SK-N-MC (cell line): ENCODE measurements at regions not wholly inside any gene's neighbourhood (a gene's known extent, or its start where the extent isn't known, plus 50 kb on each side); places are given as distances from the start of the nearest gene placed in this dataset.

Source experiments
- DNase-seq: peaks from one replicate; pipeline ENCODE4 v3.0.0-alpha.2; 2011; ENCODE audit warnings: low read depth, low spot score
- H3K27ac ChIP-seq: fragments of 200-600 bp; sonication (generic); 2 replicates; pipeline ENCODE4 v1.5.1; 2016; ENCODE audit warnings: mixed run types
- H3K36me3 ChIP-seq: fragments of 200-600 bp; sonication (generic); 2 replicates; pipeline ENCODE4 v1.6.1; 2017; ENCODE audit warnings: antibody characterized with exemption, low read length, mixed read lengths; ENCODE audit not compliant: insufficient read depth
- H3K4me3 ChIP-seq: fragments of 200-600 bp; sonication (generic); 2 replicates; pipeline ENCODE4 v1.5.1; 2016
- H3K9ac ChIP-seq: fragments of 200-600 bp; sonication (generic); 2 replicates; pipeline ENCODE4 v1.8.0; 2017; ENCODE audit warnings: mixed run types, mixed read lengths; ENCODE audit not compliant: insufficient read length
- H3K9me3 ChIP-seq: fragments of 200-600 bp; sonication (generic); 2 replicates; pipeline ENCODE4 v1.6.1; 2017; ENCODE audit warnings: low read depth, mild to moderate bottlenecking, antibody characterized with exemption, low read length, moderate library complexity, mixed read lengths
- EZH2 ChIP-seq: fragments of 200-600 bp; sonication (generic); IDR thresholded peaks from one replicate; pipeline ENCODE4 v1.6.1; 2017; ENCODE audit warnings: antibody characterized with exemption
- FOXP2 ChIP-seq: optimal IDR thresholded peaks from 2 replicates; pipeline ENCODE3; 2011; ENCODE audit warnings: mild to moderate bottlenecking, moderate library complexity; ENCODE audit not compliant: insufficient read depth; ENCODE audit errors: extremely low read length, control extremely low read depth
- POLR2AphosphoS5 ChIP-seq: IDR thresholded peaks from 2 replicates; pipeline ENCODE4 v1.6.1; 2012; ENCODE audit warnings: mild to moderate bottlenecking, low read depth, low read length, borderline replicate concordance

DNA sequence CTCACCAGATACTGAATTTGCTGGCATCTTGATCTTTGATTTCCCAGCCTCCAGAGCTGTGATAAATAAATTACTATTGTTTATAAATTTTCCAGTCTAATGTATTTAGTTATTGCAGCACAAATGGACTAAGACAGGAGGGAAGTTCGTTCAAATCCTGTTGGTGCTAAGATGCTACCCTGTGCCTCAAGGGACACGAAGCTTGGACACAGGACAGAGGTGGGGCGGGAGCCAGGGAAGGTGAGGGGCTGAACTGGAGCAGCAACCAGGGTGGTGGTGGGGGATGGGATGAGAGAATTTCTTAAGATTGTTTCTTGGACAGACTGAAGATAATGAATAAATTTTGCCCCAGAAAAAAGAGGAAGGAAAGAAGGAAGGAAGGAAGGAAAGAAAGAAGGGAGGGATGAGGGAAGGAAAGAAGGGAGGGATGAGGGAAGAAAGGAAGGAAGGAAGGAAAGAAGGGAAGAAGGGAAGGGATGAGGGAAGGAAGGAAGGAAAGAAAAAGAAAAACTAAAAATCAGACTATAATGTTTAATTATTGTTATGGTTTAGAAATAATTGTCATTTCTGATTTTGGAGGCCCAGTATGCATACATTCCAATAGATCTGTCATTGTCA lies 127.2 kb downstream of the CDC5L start:
- Histone ChIP-seq H3K9ac (no peak overlapping the region), H3K27ac (no peak overlapping the region), H3K4me3 (no peak overlapping the region), H3K9me3 (no peaks in the 10 kb centered on the region), H3K36me3 (no peaks in the 10 kb centered on the region)
- TF ChIP-seq FOXP2 (no peak), POLR2AphosphoS5 (no peak)
- DNase-seq, result no peak

DNA sequence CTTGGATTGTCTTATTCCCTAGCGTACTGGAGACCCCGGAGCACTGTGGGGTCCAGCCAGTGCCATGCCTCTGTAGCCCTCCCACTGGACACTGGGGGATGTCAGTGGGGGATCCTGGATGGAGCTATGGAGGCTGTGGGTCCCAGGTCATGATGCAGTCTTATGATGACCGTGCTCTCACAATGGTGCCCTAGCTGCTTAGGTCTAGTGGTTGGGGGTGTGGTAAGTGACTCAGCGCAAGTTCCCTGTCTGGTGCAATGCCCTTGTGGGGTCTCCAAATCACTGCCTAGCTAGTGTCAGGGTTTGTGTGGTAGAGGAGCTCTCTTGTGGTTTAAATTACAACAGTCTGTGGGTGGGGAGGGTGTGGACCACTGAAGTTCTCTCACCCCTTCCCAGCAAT lies 135.4 kb downstream of the CDC5L start:
- Histone ChIP-seq H3K9ac (no peak overlapping the region), H3K36me3 (no peaks in the 10 kb centered on the region), H3K27ac (no peak overlapping the region), H3K4me3 (no peak overlapping the region), H3K9me3 (no peaks in the 10 kb centered on the region)
- TF ChIP-seq POLR2AphosphoS5 (no peak), EZH2 (no peak), FOXP2 (no peak)
- DNase-seq, result no peak

DNA sequence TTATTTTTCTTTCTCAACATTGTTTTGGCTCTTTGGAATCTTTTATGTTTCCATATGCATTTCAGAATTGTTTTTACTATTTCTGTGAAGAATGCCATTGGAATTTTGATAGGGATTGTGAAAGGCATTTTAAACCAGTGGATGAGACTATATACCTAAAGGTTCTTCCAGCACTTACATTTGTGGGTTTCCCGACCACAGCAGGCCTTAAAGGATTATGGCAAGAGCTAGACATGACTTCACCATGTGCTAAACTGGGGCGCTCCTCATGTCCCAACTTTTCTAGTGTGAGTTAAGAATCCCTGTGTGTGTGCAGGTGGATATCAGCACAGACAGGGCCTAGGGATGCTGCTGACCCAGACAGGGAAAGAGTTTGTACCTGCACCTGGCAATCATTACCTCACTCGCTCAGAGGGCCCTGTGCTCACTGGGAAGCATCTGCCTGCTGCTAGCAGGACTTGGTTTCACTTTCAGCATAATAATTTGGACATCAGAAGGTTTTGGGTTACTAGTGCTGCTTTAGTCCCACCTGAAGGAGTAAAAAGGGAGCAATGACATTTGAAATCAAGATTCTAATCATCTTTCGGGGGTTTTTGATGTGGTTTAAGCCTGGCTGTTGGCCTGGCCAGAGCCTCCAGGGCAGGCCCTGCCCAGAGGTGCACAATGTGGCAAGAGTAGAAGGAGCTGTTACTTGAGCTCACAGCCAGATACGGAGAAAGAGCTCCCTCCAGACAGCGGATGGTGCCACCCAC lies 137.1 kb downstream of the CDC5L start:
- Histone ChIP-seq H3K4me3 (no peak overlapping the region), H3K9me3 (no peaks in the 10 kb centered on the region), H3K9ac (no peak overlapping the region), H3K27ac (no peak overlapping the region), H3K36me3 (no peaks in the 10 kb centered on the region)
- no peak for DNase-seq
- TF ChIP-seq POLR2AphosphoS5 (no peak), EZH2 (no peak), FOXP2 (no peak)

DNA sequence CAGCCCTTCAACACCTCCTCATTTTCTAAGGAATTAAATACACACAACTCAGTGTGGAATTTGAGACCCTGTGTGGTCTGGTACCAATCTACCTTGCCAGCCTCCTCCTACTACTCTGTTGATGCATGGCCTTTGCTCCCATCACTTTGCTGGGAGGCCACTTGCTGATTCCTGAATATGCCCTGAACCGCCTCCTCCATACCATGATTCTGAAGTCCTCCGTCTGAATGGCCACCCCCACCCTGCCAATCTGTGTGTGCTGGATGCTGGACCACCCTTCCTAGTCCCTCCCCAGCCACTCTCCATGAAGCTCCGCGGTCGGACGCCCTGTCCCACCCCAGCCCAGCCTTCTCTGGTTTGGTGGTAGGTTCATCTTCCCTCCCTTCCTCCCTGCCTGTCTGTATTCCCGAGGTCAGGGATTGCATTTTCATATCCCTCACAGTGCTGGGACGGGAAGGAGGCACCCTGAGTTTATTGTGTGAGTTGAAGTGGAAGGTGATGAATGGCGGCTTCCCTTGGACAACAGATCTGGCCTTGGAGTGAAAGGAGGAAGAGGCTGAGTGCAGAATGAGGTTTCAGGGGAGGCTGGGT lies 138.3 kb downstream of the CDC5L start:
- Histone ChIP-seq H3K36me3 (no peaks in the 10 kb centered on the region), H3K27ac (no peak overlapping the region), H3K9me3 (no peaks in the 10 kb centered on the region), H3K9ac (no peak overlapping the region), H3K4me3 (no peak overlapping the region)
- DNase-seq, result no peak
- TF ChIP-seq POLR2AphosphoS5 (no peak), EZH2 (no peak), FOXP2 (no peak)

DNA sequence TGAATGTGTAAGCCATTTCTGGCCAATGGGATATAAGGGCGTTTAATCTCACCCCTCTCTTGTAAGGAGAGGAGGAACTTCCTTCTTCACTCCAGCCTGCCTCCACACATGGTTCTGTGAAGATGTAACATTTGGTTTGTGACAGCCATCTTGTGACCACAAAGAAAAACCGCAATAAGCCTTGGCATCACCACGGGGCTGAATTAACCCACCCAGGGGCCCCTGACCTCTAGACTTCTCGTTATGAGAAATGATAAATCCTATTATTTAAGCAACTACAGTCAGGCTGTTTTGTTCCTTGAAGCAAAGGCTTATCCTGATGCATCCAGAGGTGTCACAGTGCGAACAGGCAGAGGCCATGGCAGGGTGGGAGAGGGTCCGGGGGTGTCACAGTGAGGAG lies 139.7 kb downstream of the CDC5L start:
- Histone ChIP-seq H3K9ac (no peak overlapping the region), H3K9me3 (no peaks in the 10 kb centered on the region), H3K4me3 (no peak overlapping the region), H3K36me3 (no peaks in the 10 kb centered on the region), H3K27ac (no peak overlapping the region)
- DNase-seq, result no peak
- TF ChIP-seq POLR2AphosphoS5, result no peak
- TF ChIP-seq FOXP2, result no peak
- TF ChIP-seq EZH2, result no peak

DNA sequence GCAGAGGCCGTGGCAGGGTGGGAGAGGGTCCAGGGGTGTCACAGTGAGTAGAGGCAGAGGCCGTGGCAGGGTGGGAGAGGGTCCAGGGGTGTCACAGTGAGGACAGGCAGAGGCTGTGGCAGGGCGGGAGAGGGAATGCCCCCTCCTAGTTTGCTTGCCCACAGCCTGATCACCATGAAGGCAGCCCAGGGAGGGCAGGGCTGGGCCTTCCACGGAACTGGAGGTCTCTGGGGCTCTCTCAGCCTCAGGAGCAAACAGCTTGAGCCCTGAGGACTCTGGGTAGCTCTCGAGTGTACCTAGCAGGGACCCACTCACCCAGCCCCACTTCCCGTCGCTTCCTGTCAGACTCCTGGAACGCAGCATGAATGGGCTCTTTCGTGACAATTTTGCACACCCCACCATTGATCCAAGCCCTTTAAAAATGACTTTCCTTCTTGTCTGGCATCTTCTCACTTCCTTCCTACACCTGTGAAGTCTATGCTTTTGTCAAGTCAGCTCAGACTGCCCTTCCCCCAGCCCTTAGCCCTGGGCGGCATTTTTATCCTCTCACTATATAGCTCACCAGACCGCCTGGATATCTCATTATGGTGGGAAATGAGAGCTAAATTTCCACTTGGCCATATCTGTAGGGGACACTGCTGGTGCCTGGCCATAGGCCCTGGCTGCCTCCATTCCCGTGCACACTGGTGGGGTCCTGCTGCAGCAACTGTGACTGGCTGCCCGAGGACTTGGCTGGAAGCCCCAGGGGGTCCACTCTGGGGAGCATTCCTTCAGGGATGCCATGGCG lies 140.3 kb downstream of the CDC5L start:
- H3K4me3 ChIP-seq, result no peak overlapping the region
- TF ChIP-seq EZH2, result no peak
- TF ChIP-seq FOXP2, result no peak
- TF ChIP-seq POLR2AphosphoS5, result no peak
- H3K9ac ChIP-seq, result no peak overlapping the region
- no peak for DNase-seq
- H3K9me3 ChIP-seq, result no peaks in the 10 kb centered on the region
- H3K27ac ChIP-seq, result no peak overlapping the region
- H3K36me3 ChIP-seq, result no peaks in the 10 kb centered on the region

DNA sequence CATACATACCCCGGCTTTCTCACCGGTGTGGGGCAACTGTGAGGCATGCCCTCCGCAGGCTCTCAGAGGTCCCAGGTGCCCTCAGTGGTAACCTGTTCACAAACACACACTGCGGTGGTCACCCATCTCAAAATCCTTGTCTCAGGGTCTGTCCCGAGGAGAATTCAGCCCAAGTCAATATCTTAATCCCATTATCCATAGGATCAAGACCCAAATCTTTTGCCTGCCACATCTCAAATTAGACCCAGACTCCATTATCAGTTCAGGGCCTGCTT lies 140.8 kb downstream of the CDC5L start:
- no peak overlapping the region for H3K9ac ChIP-seq
- H3K36me3 ChIP-seq, result no peaks in the 10 kb centered on the region
- no peak overlapping the region for H3K27ac ChIP-seq
- no peak overlapping the region for H3K4me3 ChIP-seq
- DNase-seq, result no peak
- no peaks in the 10 kb centered on the region for H3K9me3 ChIP-seq
- TF ChIP-seq EZH2 (no peak), POLR2AphosphoS5 (no peak), FOXP2 (no peak)

DNA sequence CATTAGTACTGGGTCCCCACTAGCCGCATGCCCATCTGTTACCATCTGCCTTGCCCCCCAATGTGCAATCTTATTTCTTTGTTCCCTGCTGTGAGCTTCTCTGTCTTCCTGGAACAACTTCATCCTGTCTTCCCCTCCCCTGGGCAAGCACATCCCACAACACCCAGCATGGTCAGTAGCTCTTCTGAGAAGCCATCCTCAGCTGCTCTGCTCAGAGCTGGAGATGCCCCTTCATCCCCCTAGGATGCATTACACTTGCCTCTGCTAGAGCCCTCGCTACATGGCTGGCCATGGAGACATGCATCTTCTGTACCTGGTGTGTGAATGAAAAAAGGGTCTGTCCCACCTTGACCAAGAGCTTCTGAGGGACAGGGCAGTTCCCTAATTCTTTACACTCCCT lies 141.2 kb downstream of the CDC5L start:
- H3K36me3 ChIP-seq, result no peaks in the 10 kb centered on the region
- no peak for TF ChIP-seq FOXP2
- TF ChIP-seq POLR2AphosphoS5, result no peak
- TF ChIP-seq EZH2, result no peak
- no peak for DNase-seq
- H3K9ac ChIP-seq, result no peak overlapping the region
- no peak overlapping the region for H3K27ac ChIP-seq
- H3K4me3 ChIP-seq, result no peak overlapping the region
- H3K9me3 ChIP-seq, result no peaks in the 10 kb centered on the region
